B cell (primary cell): ENCODE measurements at regions not wholly inside any gene's neighbourhood (a gene's known extent, or its start where the extent isn't known, plus 50 kb on each side); places are given as distances from the start of the nearest gene placed in this dataset.

Experiments used
- ATAC-seq: fragments of 200-7000 bp; cut with Tn5 transposase; one replicate; pipeline ENCODE4 v1.10.0; 2021; ENCODE audit warnings: low read depth, mild to moderate bottlenecking, moderate number of reproducible peaks, moderate library complexity
- CTCF ChIA-PET: fragments of 350-600 bp; sonication (Branson Sonifier 250); formaldehyde crosslinking; loops from one replicate; lab custom pipeline; 2021; ENCODE audit warnings: antibody characterized with exemption, inconsistent platforms; lab: Charles Lee
- POLR2A ChIA-PET: fragments of 350-600 bp; sonication (Branson Sonifier 250); formaldehyde crosslinking; loops from one replicate; lab custom pipeline; 2021; ENCODE audit warnings: antibody characterized with exemption; lab: Charles Lee
- DNase-seq: peaks from one replicate; pipeline ENCODE4 v3.0.0; 2013
- H2AFZ ChIP-seq: 2 replicates; pipeline ENCODE4 v1.6.1; 2012; ENCODE audit warnings: mild to moderate bottlenecking, low read depth, low read length; ENCODE audit not compliant: insufficient read depth, poor library complexity, severe bottlenecking
- H3K27ac ChIP-seq, 2 donors: 1 replicate in 1 of 2; 2 replicates in 1 of 2; pipeline ENCODE4 v1.5.1; 2012 to 2013; ENCODE audit warnings: low read length in 2 of 2, mild to moderate bottlenecking in 2 of 2, moderate library complexity in 1 of 2
- H3K27me3 ChIP-seq, 4 experiments: fragments of 200-600 bp in 1 of 4; sonication (generic) in 1 of 4; replicated peaks in 1 of 4; 1 replicate in 2 of 4; 2 replicates in 2 of 4; pipeline versions ENCODE4 v1.6.1 to v1.7.0; 2013 to 2016; ENCODE audit warnings: low read length in 3 of 4, mild to moderate bottlenecking in 2 of 4, mixed read lengths in 1 of 4, moderate library complexity in 1 of 4; ENCODE audit not compliant: insufficient read depth in 4 of 4, control insufficient read depth in 3 of 4; ENCODE audit errors: control extremely low read depth in 1 of 4
- H3K36me3 ChIP-seq, 2 experiments: replicated peaks in 1 of 2; 1 replicate in 1 of 2; 2 replicates in 1 of 2; pipeline versions ENCODE4 v1.6.1 to v1.7.1; 2013; ENCODE audit warnings: low read length in 1 of 2; ENCODE audit not compliant: insufficient read depth in 2 of 2, control insufficient read depth in 1 of 2; ENCODE audit errors: control extremely low read depth in 1 of 2, extremely low read depth in 1 of 2
- H3K4me1 ChIP-seq, 2 donors: fragments of 200-600 bp in 1 of 2; sonication (generic) in 1 of 2; 1 replicate in 1 of 2; 2 replicates in 1 of 2; pipeline versions ENCODE4 v1.5.1 to v1.6.1; 2013 to 2017; ENCODE audit warnings: low read length in 2 of 2; ENCODE audit not compliant: control insufficient read depth in 2 of 2, insufficient read depth in 2 of 2
- H3K4me2 ChIP-seq: replicated peaks from 2 replicates; pipeline ENCODE3; 2012; ENCODE audit warnings: mild to moderate bottlenecking, low read depth, low read length; ENCODE audit not compliant: poor library complexity, severe bottlenecking
- H3K4me3 ChIP-seq, 5 experiments: fragments of 200-600 bp in 1 of 5; sonication (generic) in 1 of 5; 1 replicate in 3 of 5; 2 replicates in 2 of 5; pipeline versions ENCODE4 v1.5.1 to v1.7.0; 2011 to 2016; ENCODE audit warnings: low read length in 4 of 5, mild to moderate bottlenecking in 4 of 5, low read depth in 2 of 5, control low read depth in 1 of 5, moderate library complexity in 1 of 5; ENCODE audit not compliant: insufficient read depth in 1 of 5; ENCODE audit errors: control extremely low read depth in 1 of 5, extremely low read depth in 1 of 5
- H3K79me2 ChIP-seq: fragments of 200-600 bp; sonication (generic); one replicate; pipeline ENCODE4 v1.6.0; 2016; ENCODE audit warnings: low read length; ENCODE audit not compliant: control insufficient read depth, insufficient read depth
- H3K9ac ChIP-seq: fragments of 200-600 bp; sonication (generic); 2 replicates; pipeline ENCODE4 v1.6.1; 2017; ENCODE audit warnings: mild to moderate bottlenecking, low read length, moderate library complexity
- H3K9me3 ChIP-seq, 3 donors: one replicate each; pipeline versions ENCODE4 v1.6.1 to v1.7.1; 2013; ENCODE audit warnings: low read length in 2 of 3; ENCODE audit not compliant: control insufficient read depth in 2 of 3, insufficient read depth in 1 of 3; ENCODE audit errors: control extremely low read depth in 1 of 3
- H4K20me1 ChIP-seq: 2 replicates; pipeline ENCODE4 v1.6.0; 2012; ENCODE audit warnings: mild to moderate bottlenecking, low read length; ENCODE audit not compliant: insufficient read depth, control insufficient read depth, poor library complexity, severe bottlenecking
- H3K27ac Mint-ChIP-seq: one replicate; pipeline ENCODE4 v1.8.0; 2021; ENCODE audit warnings: mixed read lengths
- H3K27me3 Mint-ChIP-seq: one replicate; pipeline ENCODE4 v1.8.0; 2021; ENCODE audit warnings: mixed read lengths
- H3K4me1 Mint-ChIP-seq: one replicate; pipeline ENCODE4 v1.8.0; 2021; ENCODE audit warnings: mixed read lengths
- H3K4me3 Mint-ChIP-seq: one replicate; pipeline ENCODE4 v1.8.0; 2021; ENCODE audit warnings: mixed read lengths
- H3K9me3 Mint-ChIP-seq: one replicate; pipeline ENCODE4 v1.8.0; 2022; ENCODE audit warnings: mixed read lengths; ENCODE audit not compliant: insufficient read depth
- EZH2 ChIP-seq: IDR thresholded peaks from 2 replicates; pipeline ENCODE4 v1.6.1; 2012; ENCODE audit warnings: borderline replicate concordance, low read depth, mild to moderate bottlenecking, moderate library complexity, low read length; ENCODE audit not compliant: insufficient read depth, poor library complexity, severe bottlenecking
- WGBS: methylation state at CpG from one replicate; pipeline ENCODE4 v1.1.5; 2013; ENCODE audit warnings: missing lambda C conversion rate; ENCODE audit not compliant: insufficient coverage; 5-methylcytosine and 5-hydroxymethylcytosine counted together
- intact Hi-C: fragments of 100-400 bp; cut with micrococcal nuclease; formaldehyde crosslinking; loops from one replicate; pipeline ENCODE4 v1.10.0; 2022
- TF ChIP-seq, protein P1 (sequence below): fragments of 200-600 bp; IDR thresholded peaks from one replicate; pipeline ENCODE4 v1.8.0; 2022; ENCODE audit warnings: antibody characterized with exemption, mild to moderate bottlenecking

- H3K79me2 ChIP-seq = no peaks in the 10 kb centered on the region
Observed at GRCh38 chr5:39520232-39520572, 95.4 kb upstream of the DAB2 start.

GRCh38 chr5:39519566-39520231, 94.9 kb upstream of the DAB2 start:
- Histone ChIP-seq H3K79me2 (no peaks in the 10 kb centered on the region), H4K20me1 (no peaks in the 10 kb centered on the region), H3K4me3 (no peak overlapping the region), H3K9ac (no peak overlapping the region), H3K4me1 (no peaks in the 10 kb centered on the region), H2AFZ (no peak overlapping the region), H3K9me3 (no peaks in the 10 kb centered on the region), H3K27me3 (no peaks in the 10 kb centered on the region), H3K27ac (no peak overlapping the region), H3K4me2 (no peak overlapping the region), H3K36me3 (no peaks in the 10 kb centered on the region)
- no peaks in the 10 kb centered on the region for H3K9me3 Mint-ChIP-seq
- no peak for ATAC-seq
- peaks cover 1% of the 10 kb centered on the region for H3K4me1 Mint-ChIP-seq
- DNase-seq = no peak
- ChIA-PET CTCF (no interaction called here), POLR2A (no interaction called here)
- no peak for TF ChIP-seq EZH2
- TF ChIP-seq, protein P1, sequence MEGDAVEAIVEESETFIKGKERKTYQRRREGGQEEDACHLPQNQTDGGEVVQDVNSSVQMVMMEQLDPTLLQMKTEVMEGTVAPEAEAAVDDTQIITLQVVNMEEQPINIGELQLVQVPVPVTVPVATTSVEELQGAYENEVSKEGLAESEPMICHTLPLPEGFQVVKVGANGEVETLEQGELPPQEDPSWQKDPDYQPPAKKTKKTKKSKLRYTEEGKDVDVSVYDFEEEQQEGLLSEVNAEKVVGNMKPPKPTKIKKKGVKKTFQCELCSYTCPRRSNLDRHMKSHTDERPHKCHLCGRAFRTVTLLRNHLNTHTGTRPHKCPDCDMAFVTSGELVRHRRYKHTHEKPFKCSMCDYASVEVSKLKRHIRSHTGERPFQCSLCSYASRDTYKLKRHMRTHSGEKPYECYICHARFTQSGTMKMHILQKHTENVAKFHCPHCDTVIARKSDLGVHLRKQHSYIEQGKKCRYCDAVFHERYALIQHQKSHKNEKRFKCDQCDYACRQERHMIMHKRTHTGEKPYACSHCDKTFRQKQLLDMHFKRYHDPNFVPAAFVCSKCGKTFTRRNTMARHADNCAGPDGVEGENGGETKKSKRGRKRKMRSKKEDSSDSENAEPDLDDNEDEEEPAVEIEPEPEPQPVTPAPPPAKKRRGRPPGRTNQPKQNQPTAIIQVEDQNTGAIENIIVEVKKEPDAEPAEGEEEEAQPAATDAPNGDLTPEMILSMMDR = no peak
- peaks cover 9% of the 10 kb centered on the region for H3K27me3 Mint-ChIP-seq
- no CpG with 5 or more reads among the region's 3 CpGs for WGBS
- no peak overlapping the region for H3K4me3 Mint-ChIP-seq
- intact Hi-C loops = no loop called here
- no peak overlapping the region for H3K27ac Mint-ChIP-seq

More at GRCh38 chr5:39520232-39520572, 95.4 kb upstream of the DAB2 start:
- H2AFZ ChIP-seq = no peak overlapping the region
- ChIA-PET CTCF (no interaction called here), POLR2A (no interaction called here)
- no peak overlapping the region for H3K4me3 ChIP-seq
- WGBS = no CpG with 5 or more reads among the region's 3 CpGs
- no peak overlapping the region for H3K4me2 ChIP-seq
- no peak overlapping the region for H3K27ac ChIP-seq
- Mint-ChIP-seq H3K9me3 (no peaks in the 10 kb centered on the region), H3K27ac (no peak overlapping the region), H3K4me3 (no peak overlapping the region), H3K27me3 (peaks cover 9% of the 10 kb centered on the region), H3K4me1 (peaks cover 1% of the 10 kb centered on the region)
- TF ChIP-seq, protein P1 = no peak
- TF ChIP-seq EZH2 = no peak
- H3K4me1 ChIP-seq = no peaks in the 10 kb centered on the region
- H4K20me1 ChIP-seq = no peaks in the 10 kb centered on the region
- no peak for ATAC-seq
- DNase-seq = no peak
- H3K27me3 ChIP-seq = no peaks in the 10 kb centered on the region
- no peaks in the 10 kb centered on the region for H3K9me3 ChIP-seq
- intact Hi-C loops = no loop called here
- H3K36me3 ChIP-seq = no peaks in the 10 kb centered on the region
- H3K9ac ChIP-seq = no peak overlapping the region
